ENCODE measurements at regions not wholly inside any gene's neighbourhood (a gene's known extent, or its start where the extent isn't known, plus 50 kb on each side); places are given as distances from the start of the nearest gene placed in this dataset.

DNA sequence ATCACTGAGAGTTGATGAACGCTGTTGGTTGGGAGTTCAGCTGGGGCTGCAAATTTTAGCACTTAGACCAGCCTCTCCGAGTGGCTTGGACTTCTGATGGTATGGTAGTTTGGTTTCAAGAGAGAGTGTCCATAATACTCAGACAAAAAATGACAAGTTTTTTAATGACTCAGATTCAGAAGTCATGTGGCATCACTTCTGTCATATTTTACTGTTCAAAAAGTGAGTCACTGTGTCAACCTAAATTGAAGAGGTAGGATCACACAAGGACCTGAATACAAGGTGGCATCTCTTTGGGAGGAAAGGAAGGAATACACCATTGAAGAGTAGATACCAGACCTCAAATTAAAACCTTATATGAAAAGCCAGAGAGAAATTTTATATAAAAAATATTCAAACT, 99.1 kb upstream of the CHMP2B start:
- Histone ChIP-seq H3K27me3 (replicated peaks; ENCODE audit: insufficient read depth) (no peaks in the 10 kb centered on the region), H3K4me3 (no peak overlapping the region), H3K9me3 (no peaks in the 10 kb centered on the region), H3K36me3 (no peaks in the 10 kb centered on the region), H3K4me1 (replicated peaks) (no peaks in the 10 kb centered on the region), H3K27ac (no peak overlapping the region)
- TF ChIP-seq POLR2AphosphoS5 (IDR thresholded peaks at IDR 0.05) (no peak), POLR2A (IDR thresholded peaks at IDR 0.05) (no peak)
- TF ChIP-seq, protein P1, sequence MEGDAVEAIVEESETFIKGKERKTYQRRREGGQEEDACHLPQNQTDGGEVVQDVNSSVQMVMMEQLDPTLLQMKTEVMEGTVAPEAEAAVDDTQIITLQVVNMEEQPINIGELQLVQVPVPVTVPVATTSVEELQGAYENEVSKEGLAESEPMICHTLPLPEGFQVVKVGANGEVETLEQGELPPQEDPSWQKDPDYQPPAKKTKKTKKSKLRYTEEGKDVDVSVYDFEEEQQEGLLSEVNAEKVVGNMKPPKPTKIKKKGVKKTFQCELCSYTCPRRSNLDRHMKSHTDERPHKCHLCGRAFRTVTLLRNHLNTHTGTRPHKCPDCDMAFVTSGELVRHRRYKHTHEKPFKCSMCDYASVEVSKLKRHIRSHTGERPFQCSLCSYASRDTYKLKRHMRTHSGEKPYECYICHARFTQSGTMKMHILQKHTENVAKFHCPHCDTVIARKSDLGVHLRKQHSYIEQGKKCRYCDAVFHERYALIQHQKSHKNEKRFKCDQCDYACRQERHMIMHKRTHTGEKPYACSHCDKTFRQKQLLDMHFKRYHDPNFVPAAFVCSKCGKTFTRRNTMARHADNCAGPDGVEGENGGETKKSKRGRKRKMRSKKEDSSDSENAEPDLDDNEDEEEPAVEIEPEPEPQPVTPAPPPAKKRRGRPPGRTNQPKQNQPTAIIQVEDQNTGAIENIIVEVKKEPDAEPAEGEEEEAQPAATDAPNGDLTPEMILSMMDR (IDR thresholded peaks at IDR 0.05) = no peak
- DNase-seq (ENCODE audit: low spot score) = no peak
- intact Hi-C loops (cut with DNase I) = no loop called here
- 82% methylated on average over 2 of the region's 2 CpGs for WGBS

DNA sequence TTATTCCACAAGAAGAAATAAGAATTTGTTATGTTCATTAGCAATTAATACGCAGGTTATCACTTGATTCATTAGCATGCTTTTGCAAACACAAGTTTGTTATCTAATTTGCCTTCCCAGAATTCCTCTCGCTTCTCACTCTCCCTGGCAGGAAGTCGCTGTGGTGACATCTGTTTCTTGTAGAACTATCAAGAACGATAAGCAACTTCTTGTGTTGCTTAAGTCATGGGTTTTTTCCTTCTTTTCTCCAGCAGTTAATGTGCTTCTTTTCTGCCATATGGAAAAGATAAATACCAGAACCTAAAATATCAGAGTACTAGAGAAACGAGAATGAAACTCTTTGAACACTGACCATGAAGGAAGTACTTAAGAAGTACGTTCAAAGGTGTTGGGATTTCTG, 99.8 kb upstream of the CHMP2B start:
- DNase-seq (ENCODE audit: low spot score) = no peak
- H3K4me1 ChIP-seq (replicated peaks) = no peaks in the 10 kb centered on the region
- H3K27ac ChIP-seq = no peak overlapping the region
- H3K4me3 ChIP-seq = no peak overlapping the region
- no peaks in the 10 kb centered on the region for H3K36me3 ChIP-seq
- intact Hi-C loops (cut with DNase I) = no loop called here
- TF ChIP-seq POLR2AphosphoS5 (IDR thresholded peaks at IDR 0.05) (no peak), POLR2A (IDR thresholded peaks at IDR 0.05) (no peak)
- TF ChIP-seq, protein P1 (IDR thresholded peaks at IDR 0.05) = no peak
- 76% methylated on average over 6 of the region's 6 CpGs for WGBS
- no peaks in the 10 kb centered on the region for H3K9me3 ChIP-seq
- no peaks in the 10 kb centered on the region for H3K27me3 ChIP-seq (replicated peaks; ENCODE audit: insufficient read depth)

DNA sequence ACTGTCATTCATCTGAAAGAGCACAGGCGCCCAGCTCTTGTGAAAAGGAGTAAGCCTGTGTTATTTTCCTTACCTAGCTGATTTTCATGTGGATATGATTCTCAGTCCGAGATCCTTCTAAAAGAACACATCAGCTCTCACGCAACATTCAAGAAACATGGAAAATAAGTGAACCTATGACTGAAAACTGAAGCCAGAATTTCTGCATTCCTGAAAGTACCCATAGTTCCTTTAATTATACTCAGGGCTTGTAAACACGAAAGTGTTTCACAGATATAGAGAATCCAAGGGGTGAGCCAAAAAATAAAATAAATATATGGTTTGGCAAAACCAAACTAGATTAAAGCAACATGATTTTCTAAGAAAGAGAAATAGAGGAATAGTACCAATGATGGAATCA, 100.8 kb upstream of the CHMP2B start:
- intact Hi-C loops (cut with DNase I) = no loop called here
- no peak overlapping the region for H3K27ac ChIP-seq
- H3K4me1 ChIP-seq (replicated peaks) = no peaks in the 10 kb centered on the region
- TF ChIP-seq POLR2A (IDR thresholded peaks at IDR 0.05) (no peak), POLR2AphosphoS5 (IDR thresholded peaks at IDR 0.05) (no peak)
- TF ChIP-seq, protein P1 (IDR thresholded peaks at IDR 0.05) = no peak
- no peak overlapping the region for H3K4me3 ChIP-seq
- no peak for DNase-seq (ENCODE audit: low spot score)
- WGBS = 36% methylated on average over 4 of the region's 4 CpGs
- no peaks in the 10 kb centered on the region for H3K36me3 ChIP-seq
- no peaks in the 10 kb centered on the region for H3K27me3 ChIP-seq (replicated peaks; ENCODE audit: insufficient read depth)
- no peaks in the 10 kb centered on the region for H3K9me3 ChIP-seq

DNA sequence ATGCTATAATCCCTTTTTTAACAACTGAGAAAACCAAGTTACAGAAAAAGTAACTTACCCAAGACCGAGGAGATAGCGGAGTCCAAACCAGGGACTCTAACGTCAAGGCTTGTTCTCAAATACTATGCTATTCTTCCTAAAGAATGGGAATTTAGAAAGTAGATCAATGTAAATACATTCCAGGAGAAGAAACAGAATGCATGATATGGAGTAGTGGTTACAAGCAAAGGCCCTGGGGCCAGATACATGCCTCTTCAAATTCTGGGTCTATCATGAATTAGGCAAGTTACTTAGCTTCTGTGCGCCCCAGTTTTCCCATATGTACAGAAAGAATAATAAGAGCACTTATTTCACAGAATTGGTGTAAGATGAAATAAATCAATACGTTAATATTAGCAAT, 102.0 kb upstream of the CHMP2B start:
- H3K9me3 ChIP-seq = no peaks in the 10 kb centered on the region
- WGBS = 74% methylated on average over 5 of the region's 5 CpGs
- H3K27ac ChIP-seq = no peak overlapping the region
- H3K4me1 ChIP-seq (replicated peaks) = no peaks in the 10 kb centered on the region
- no peak for DNase-seq (ENCODE audit: low spot score)
- intact Hi-C loops (cut with DNase I) = no loop called here
- H3K4me3 ChIP-seq = no peak overlapping the region
- no peaks in the 10 kb centered on the region for H3K27me3 ChIP-seq (replicated peaks; ENCODE audit: insufficient read depth)
- TF ChIP-seq, protein P1 (IDR thresholded peaks at IDR 0.05) = no peak
- no peak for TF ChIP-seq POLR2AphosphoS5 (IDR thresholded peaks at IDR 0.05)
- TF ChIP-seq POLR2A (IDR thresholded peaks at IDR 0.05) = no peak
- H3K36me3 ChIP-seq = no peaks in the 10 kb centered on the region

DNA sequence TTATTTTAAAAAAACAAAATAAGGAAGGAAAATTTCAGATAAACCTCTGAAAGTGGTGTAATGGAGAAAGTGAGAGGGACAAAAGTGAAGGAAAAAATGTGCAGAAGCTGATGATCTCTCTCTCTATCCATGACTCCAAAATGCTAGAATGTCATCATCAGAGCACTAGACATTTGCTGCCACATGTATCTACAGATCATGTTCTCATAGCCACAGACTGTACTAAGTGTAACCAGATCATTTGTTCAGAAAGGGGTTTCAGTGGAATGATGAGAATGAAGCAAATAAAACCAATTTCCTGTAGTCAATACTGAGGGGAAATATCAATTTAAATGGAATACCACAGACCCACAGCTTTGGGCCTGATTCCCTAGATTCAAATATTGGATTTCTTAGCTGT, 104.3 kb upstream of the CHMP2B start:
- intact Hi-C loops (cut with DNase I) = no loop called here
- no peak overlapping the region for H3K27ac ChIP-seq
- no peaks in the 10 kb centered on the region for H3K27me3 ChIP-seq (replicated peaks; ENCODE audit: insufficient read depth)
- no peaks in the 10 kb centered on the region for H3K36me3 ChIP-seq
- no peak overlapping the region for H3K4me3 ChIP-seq
- H3K4me1 ChIP-seq (replicated peaks) = no peaks in the 10 kb centered on the region
- H3K9me3 ChIP-seq = no peaks in the 10 kb centered on the region
- no peak for TF ChIP-seq POLR2A (IDR thresholded peaks at IDR 0.05)
- TF ChIP-seq POLR2AphosphoS5 (IDR thresholded peaks at IDR 0.05) = no peak
- TF ChIP-seq, protein P1 (IDR thresholded peaks at IDR 0.05) = no peak
- no peak for DNase-seq (ENCODE audit: low spot score)

Measured in prostate gland (tissue), 2 donors.